SK-N-SH treated with all-trans-retinoic acid at 6 μM for 48 hours (cell line): ENCODE measurements at regions not wholly inside any gene's neighbourhood (a gene's known extent, or its start where the extent isn't known, plus 50 kb on each side); places are given as distances from the start of the nearest gene placed in this dataset.

Source experiments
- ATAC-seq: fragments of 200-7000 bp; cut with Tn5 transposase; 3 replicates; pipeline ENCODE4 v1.9.1; 2020; ENCODE audit warnings: mild to moderate bottlenecking, moderate library complexity
- ARNTL ChIP-seq: fragments of 450-650 bp; formaldehyde crosslinking; IDR thresholded peaks from 2 replicates; pipeline ENCODE4 v1.5.0; 2020; ENCODE audit warnings: low read depth, mild to moderate bottlenecking, moderate library complexity, borderline replicate concordance
- BACH2 ChIP-seq: fragments of 250-450 bp; sonication (Bioruptor Pico); IDR thresholded peaks from 2 replicates; pipeline ENCODE4 v1.9.0; 2021; ENCODE audit warnings: mild to moderate bottlenecking, borderline replicate concordance
- CREB5 ChIP-seq: fragments of 250-450 bp; sonication (Bioruptor Pico); IDR thresholded peaks from 2 replicates; pipeline ENCODE4 v1.5.1; 2020; ENCODE audit warnings: low read depth, mild to moderate bottlenecking, moderate library complexity
- CSDC2 ChIP-seq: fragments of 250-450 bp; sonication (Bioruptor Pico); IDR thresholded peaks from 2 replicates; pipeline ENCODE4 v1.5.0; 2020; ENCODE audit warnings: mild to moderate bottlenecking, moderate library complexity
- CSRNP3 ChIP-seq: fragments of 250-450 bp; sonication (Bioruptor Pico); IDR thresholded peaks from 2 replicates; pipeline ENCODE4 v1.5.1; 2021; ENCODE audit warnings: mild to moderate bottlenecking, moderate library complexity
- ESRRG ChIP-seq: fragments of 250-450 bp; sonication (Bioruptor Pico); IDR thresholded peaks from 2 replicates; pipeline ENCODE4 v1.6.1; 2021; ENCODE audit warnings: mild to moderate bottlenecking
- GLIS3 ChIP-seq: fragments of 250-450 bp; sonication (Bioruptor Pico); IDR thresholded peaks from 2 replicates; pipeline ENCODE4 v1.5.0; 2020; ENCODE audit warnings: mild to moderate bottlenecking, moderate library complexity
- ISL1 ChIP-seq: fragments of 250-450 bp; sonication (Bioruptor Pico); IDR thresholded peaks from 2 replicates; pipeline ENCODE4 v2.1.2; 2022; ENCODE audit warnings: mild to moderate bottlenecking, moderate library complexity
- OSR1 ChIP-seq: fragments of 250-450 bp; sonication (Bioruptor Pico); IDR thresholded peaks from 2 replicates; pipeline ENCODE4 v1.8.0; 2022; ENCODE audit warnings: moderate library complexity, mild to moderate bottlenecking, inconsistent platforms
- PPARA ChIP-seq: fragments of 250-450 bp; sonication (Bioruptor Pico); IDR thresholded peaks from 2 replicates; pipeline ENCODE4 v1.5.0; 2020; ENCODE audit warnings: mild to moderate bottlenecking, borderline replicate concordance
- SNAI2 ChIP-seq: fragments of 250-450 bp; sonication (Bioruptor Pico); IDR thresholded peaks from 2 replicates; pipeline ENCODE4 v1.5.0; 2020; ENCODE audit warnings: mild to moderate bottlenecking, moderate library complexity
- TCF4 ChIP-seq: fragments of 250-450 bp; sonication (Bioruptor Pico); IDR thresholded peaks from 2 replicates; pipeline ENCODE4 v1.8.0; 2021; ENCODE audit warnings: mild to moderate bottlenecking, moderate library complexity, borderline replicate concordance
- TOX ChIP-seq: fragments of 250-450 bp; sonication (Bioruptor Pico); IDR thresholded peaks from 2 replicates; pipeline ENCODE4 v1.8.0; 2021; ENCODE audit warnings: mild to moderate bottlenecking, moderate library complexity, borderline replicate concordance
- ZFP3 ChIP-seq: fragments of 250-450 bp; sonication (Bioruptor Pico); IDR thresholded peaks from 2 replicates; pipeline ENCODE4 v1.5.0; 2020; ENCODE audit warnings: mild to moderate bottlenecking, moderate library complexity
- ZFP30 ChIP-seq: fragments of 450-650 bp; formaldehyde crosslinking; IDR thresholded peaks from 2 replicates; pipeline ENCODE4 v1.5.0; 2022; ENCODE audit warnings: mild to moderate bottlenecking, moderate library complexity
- ZNF565 ChIP-seq: fragments of 450-650 bp; formaldehyde crosslinking; conservative IDR thresholded peaks from 2 replicates; pipeline ENCODE4 v1.5.0; 2020; ENCODE audit warnings: low read depth, mild to moderate bottlenecking, moderate library complexity
- ZNF70 ChIP-seq: fragments of 450-650 bp; formaldehyde crosslinking; IDR thresholded peaks from 2 replicates; pipeline ENCODE4 v1.5.0; 2020; ENCODE audit warnings: mild to moderate bottlenecking, moderate library complexity
- TF ChIP-seq, protein P1 (sequence below): fragments of 250-450 bp; sonication (Bioruptor Pico); IDR thresholded peaks from 2 replicates; pipeline ENCODE4 v1.8.0; 2021; ENCODE audit warnings: low read depth, mild to moderate bottlenecking, moderate library complexity, borderline replicate concordance
- TF ChIP-seq, protein P2 (sequence below): fragments of 250-450 bp; sonication (Bioruptor Pico); IDR thresholded peaks from 2 replicates; pipeline ENCODE4 v1.5.0; 2020; ENCODE audit warnings: mild to moderate bottlenecking, moderate library complexity
- TF ChIP-seq, protein P3 (sequence below): fragments of 250-450 bp; sonication (Bioruptor Pico); IDR thresholded peaks from 2 replicates; pipeline ENCODE4 v1.8.0; 2020; ENCODE audit warnings: mild to moderate bottlenecking, moderate library complexity, borderline replicate concordance

GRCh38 chr18:40216856-40217255, 1738.2 kb upstream of the PIK3C3 start:
- TF ChIP-seq, protein P1, sequence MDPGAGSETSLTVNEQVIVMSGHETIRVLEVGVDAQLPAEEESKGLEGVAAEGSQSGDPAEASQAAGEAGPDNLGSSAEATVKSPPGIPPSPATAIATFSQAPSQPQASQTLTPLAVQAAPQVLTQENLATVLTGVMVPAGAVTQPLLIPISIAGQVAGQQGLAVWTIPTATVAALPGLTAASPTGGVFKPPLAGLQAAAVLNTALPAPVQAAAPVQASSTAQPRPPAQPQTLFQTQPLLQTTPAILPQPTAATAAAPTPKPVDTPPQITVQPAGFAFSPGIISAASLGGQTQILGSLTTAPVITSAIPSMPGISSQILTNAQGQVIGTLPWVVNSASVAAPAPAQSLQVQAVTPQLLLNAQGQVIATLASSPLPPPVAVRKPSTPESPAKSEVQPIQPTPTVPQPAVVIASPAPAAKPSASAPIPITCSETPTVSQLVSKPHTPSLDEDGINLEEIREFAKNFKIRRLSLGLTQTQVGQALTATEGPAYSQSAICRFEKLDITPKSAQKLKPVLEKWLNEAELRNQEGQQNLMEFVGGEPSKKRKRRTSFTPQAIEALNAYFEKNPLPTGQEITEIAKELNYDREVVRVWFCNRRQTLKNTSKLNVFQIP (CRISPR knock-in tag) = no peak
- TF ChIP-seq PPARA (no peak), ZNF565 (CRISPR knock-in tag) (no peak), ISL1 (no peak), OSR1 (CRISPR knock-in tag) (no peak), CSDC2 (CRISPR knock-in tag) (no peak), ESRRG (CRISPR knock-in tag) (no peak), ZFP30 (no peak), BACH2 (CRISPR knock-in tag) (no peak), SNAI2 (CRISPR knock-in tag) (no peak), ARNTL (CRISPR knock-in tag) (no peak), ZNF70 (CRISPR knock-in tag) (no peak), TCF4 (no peak), TOX (CRISPR knock-in tag) (no peak), GLIS3 (no peak), ZFP3 (CRISPR knock-in tag) (no peak), CREB5 (CRISPR knock-in tag) (no peak)
- TF ChIP-seq, protein P2, sequence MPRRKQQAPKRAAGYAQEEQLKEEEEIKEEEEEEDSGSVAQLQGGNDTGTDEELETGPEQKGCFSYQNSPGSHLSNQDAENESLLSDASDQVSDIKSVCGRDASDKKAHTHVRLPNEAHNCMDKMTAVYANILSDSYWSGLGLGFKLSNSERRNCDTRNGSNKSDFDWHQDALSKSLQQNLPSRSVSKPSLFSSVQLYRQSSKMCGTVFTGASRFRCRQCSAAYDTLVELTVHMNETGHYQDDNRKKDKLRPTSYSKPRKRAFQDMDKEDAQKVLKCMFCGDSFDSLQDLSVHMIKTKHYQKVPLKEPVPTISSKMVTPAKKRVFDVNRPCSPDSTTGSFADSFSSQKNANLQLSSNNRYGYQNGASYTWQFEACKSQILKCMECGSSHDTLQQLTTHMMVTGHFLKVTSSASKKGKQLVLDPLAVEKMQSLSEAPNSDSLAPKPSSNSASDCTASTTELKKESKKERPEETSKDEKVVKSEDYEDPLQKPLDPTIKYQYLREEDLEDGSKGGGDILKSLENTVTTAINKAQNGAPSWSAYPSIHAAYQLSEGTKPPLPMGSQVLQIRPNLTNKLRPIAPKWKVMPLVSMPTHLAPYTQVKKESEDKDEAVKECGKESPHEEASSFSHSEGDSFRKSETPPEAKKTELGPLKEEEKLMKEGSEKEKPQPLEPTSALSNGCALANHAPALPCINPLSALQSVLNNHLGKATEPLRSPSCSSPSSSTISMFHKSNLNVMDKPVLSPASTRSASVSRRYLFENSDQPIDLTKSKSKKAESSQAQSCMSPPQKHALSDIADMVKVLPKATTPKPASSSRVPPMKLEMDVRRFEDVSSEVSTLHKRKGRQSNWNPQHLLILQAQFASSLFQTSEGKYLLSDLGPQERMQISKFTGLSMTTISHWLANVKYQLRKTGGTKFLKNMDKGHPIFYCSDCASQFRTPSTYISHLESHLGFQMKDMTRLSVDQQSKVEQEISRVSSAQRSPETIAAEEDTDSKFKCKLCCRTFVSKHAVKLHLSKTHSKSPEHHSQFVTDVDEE (CRISPR knock-in tag) = no peak

GRCh38 chr18:40215979-40216378, 1739.1 kb upstream of the PIK3C3 start:
- TF ChIP-seq, protein P1 (CRISPR knock-in tag) = no peak
- TF ChIP-seq OSR1 (CRISPR knock-in tag) (no peak), CSRNP3 (no peak), GLIS3 (no peak), ZNF70 (CRISPR knock-in tag) (no peak), ARNTL (CRISPR knock-in tag) (no peak), ZNF565 (CRISPR knock-in tag) (no peak)
- TF ChIP-seq, all 23 proteins: peak for 0
- no peak for ATAC-seq

More at GRCh38 chr18:40216856-40217255, 1738.2 kb upstream of the PIK3C3 start:
- ATAC-seq = no peak

DNA sequence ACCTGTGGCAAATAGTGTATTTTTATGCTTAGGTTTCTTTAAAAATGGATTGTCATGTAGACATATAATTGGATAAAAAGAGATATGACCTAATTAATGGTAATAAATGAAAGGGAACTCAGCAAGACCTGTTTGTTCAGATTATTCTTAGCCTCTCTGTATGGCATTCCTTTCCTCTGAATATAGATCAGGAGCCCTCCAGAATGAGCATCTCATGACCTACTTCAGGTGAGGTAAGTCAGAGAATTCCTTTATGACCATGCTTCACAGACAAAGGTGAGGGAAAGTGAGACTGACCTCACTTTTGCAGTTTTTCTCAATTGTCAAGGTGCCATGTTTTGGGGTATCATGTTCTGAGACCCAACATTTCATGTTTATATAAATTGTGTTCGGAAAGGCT, 1744.3 kb upstream of the PIK3C3 start:
- TF ChIP-seq GLIS3 (no peak), ZFP3 (CRISPR knock-in tag) (no peak)
- ATAC-seq = no peak

DNA sequence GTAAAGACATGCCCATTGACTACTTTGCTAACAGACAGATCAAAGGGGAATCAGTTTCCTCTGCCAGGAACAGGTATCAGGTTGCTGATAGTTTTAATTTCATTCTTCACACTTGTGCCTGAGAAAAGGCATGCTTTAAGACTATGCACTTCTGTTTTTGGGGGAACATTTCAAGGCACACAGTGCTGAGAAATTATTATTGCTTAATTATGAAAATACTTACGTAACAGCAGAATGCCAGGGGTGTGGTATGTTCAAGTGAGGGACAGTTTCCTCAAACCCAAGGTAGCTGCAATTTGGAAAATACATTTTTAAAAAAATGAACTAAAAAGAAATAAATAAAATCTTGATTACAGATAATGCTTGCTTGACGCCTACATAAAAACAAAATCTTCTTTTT, 1746.1 kb upstream of the PIK3C3 start:
- no peak for ATAC-seq
- TF ChIP-seq CSRNP3 = no peak
- TF ChIP-seq, protein P3, sequence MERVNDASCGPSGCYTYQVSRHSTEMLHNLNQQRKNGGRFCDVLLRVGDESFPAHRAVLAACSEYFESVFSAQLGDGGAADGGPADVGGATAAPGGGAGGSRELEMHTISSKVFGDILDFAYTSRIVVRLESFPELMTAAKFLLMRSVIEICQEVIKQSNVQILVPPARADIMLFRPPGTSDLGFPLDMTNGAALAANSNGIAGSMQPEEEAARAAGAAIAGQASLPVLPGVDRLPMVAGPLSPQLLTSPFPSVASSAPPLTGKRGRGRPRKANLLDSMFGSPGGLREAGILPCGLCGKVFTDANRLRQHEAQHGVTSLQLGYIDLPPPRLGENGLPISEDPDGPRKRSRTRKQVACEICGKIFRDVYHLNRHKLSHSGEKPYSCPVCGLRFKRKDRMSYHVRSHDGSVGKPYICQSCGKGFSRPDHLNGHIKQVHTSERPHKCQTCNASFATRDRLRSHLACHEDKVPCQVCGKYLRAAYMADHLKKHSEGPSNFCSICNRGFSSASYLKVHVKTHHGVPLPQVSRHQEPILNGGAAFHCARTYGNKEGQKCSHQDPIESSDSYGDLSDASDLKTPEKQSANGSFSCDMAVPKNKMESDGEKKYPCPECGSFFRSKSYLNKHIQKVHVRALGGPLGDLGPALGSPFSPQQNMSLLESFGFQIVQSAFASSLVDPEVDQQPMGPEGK (CRISPR knock-in tag) = no peak
- no peak for TF ChIP-seq ARNTL (CRISPR knock-in tag)
